H9 (cell line): ENCODE measurements at regions not wholly inside any gene's neighbourhood (a gene's known extent, or its start where the extent isn't known, plus 50 kb on each side); places are given as distances from the start of the nearest gene placed in this dataset.

Source experiments
- DNase-seq: peaks from one replicate; pipeline ENCODE4 v3.0.0-alpha.2; 2017
- H2AFZ ChIP-seq: one replicate; pipeline ENCODE4 v1.6.1; 2013; ENCODE audit warnings: mild to moderate bottlenecking, low read length, control low read depth, moderate library complexity
- H2AK5ac ChIP-seq: 2 replicates; pipeline ENCODE4 v1.6.1; 2013; ENCODE audit warnings: low read length, control low read depth, mixed read lengths; ENCODE audit not compliant: insufficient read length
- H2BK120ac ChIP-seq: one replicate; pipeline ENCODE4 v1.6.1; 2013; ENCODE audit warnings: low read depth, mild to moderate bottlenecking, low read length, control low read depth, inconsistent platforms; ENCODE audit not compliant: poor library complexity, severe bottlenecking
- H2BK12ac ChIP-seq: 2 replicates; pipeline ENCODE4 v1.6.1; 2013; ENCODE audit warnings: low read length, control low read depth, mixed read lengths, low read depth; ENCODE audit not compliant: insufficient read length
- H2BK15ac ChIP-seq: 2 replicates; pipeline ENCODE4 v1.6.1; 2013; ENCODE audit warnings: low read depth, low read length, control low read depth
- H2BK20ac ChIP-seq: one replicate; pipeline ENCODE4 v1.6.1; 2013; ENCODE audit warnings: low read depth, mild to moderate bottlenecking, low read length, control low read depth, inconsistent platforms; ENCODE audit not compliant: poor library complexity, severe bottlenecking
- H2BK5ac ChIP-seq: 2 replicates; pipeline ENCODE4 v1.6.1; 2013; ENCODE audit warnings: low read length, control low read depth, mixed read lengths; ENCODE audit not compliant: insufficient read length
- H3K14ac ChIP-seq: 2 replicates; pipeline ENCODE4 v1.6.1; 2013; ENCODE audit warnings: low read length, control low read depth; ENCODE audit not compliant: insufficient read depth
- H3K18ac ChIP-seq: 2 replicates; pipeline ENCODE4 v1.6.1; 2013; ENCODE audit warnings: low read depth, mild to moderate bottlenecking, mixed read lengths, low read length, control low read depth; ENCODE audit not compliant: insufficient read length
- H3K23ac ChIP-seq: 2 replicates; pipeline ENCODE4 v1.6.1; 2013; ENCODE audit warnings: low read length, control low read depth, mixed read lengths, low read depth; ENCODE audit not compliant: insufficient read length
- H3K23me2 ChIP-seq: 2 replicates; pipeline ENCODE4 v1.6.1; 2013; ENCODE audit warnings: low read depth, mild to moderate bottlenecking, mixed read lengths, low read length, control low read depth; ENCODE audit not compliant: insufficient read length, poor library complexity, severe bottlenecking
- H3K27ac ChIP-seq: 2 replicates; pipeline ENCODE4 v1.5.1; 2013; ENCODE audit warnings: low read length, control low read depth, mixed read lengths, low read depth; ENCODE audit not compliant: insufficient read length
- H3K27me3 ChIP-seq: 2 replicates; pipeline ENCODE4 v1.6.1; 2013; ENCODE audit warnings: low read length, control low read depth, inconsistent platforms; ENCODE audit not compliant: insufficient read depth
- H3K4ac ChIP-seq: 2 replicates; pipeline ENCODE4 v1.6.1; 2013; ENCODE audit warnings: low read depth, mild to moderate bottlenecking, control low read depth, inconsistent platforms, low read length, moderate library complexity
- H3K4me1 ChIP-seq: 2 replicates; pipeline ENCODE4 v1.6.1; 2013; ENCODE audit warnings: low read length, control low read depth, inconsistent platforms; ENCODE audit not compliant: insufficient read depth
- H3K4me2 ChIP-seq: 2 replicates; pipeline ENCODE4 v1.6.1; 2013; ENCODE audit warnings: low read length, control low read depth, mixed read lengths; ENCODE audit not compliant: insufficient read length, insufficient read depth
- H3K56ac ChIP-seq: 2 replicates; pipeline ENCODE4 v1.6.1; 2013; ENCODE audit warnings: low read depth, mild to moderate bottlenecking, mixed read lengths, low read length, control low read depth; ENCODE audit not compliant: insufficient read length
- H3K79me1 ChIP-seq: 2 replicates; pipeline ENCODE4 v1.6.1; 2013; ENCODE audit warnings: low read depth, mild to moderate bottlenecking, moderate library complexity, low read length, control low read depth, inconsistent platforms; ENCODE audit not compliant: insufficient read depth, poor library complexity, severe bottlenecking
- H3K79me2 ChIP-seq: 2 replicates; pipeline ENCODE4 v1.6.1; 2013; ENCODE audit warnings: low read length, control low read depth, inconsistent platforms; ENCODE audit not compliant: insufficient read depth
- H3K9ac ChIP-seq: 2 replicates; pipeline ENCODE4 v1.6.1; 2013; ENCODE audit warnings: low read length, control low read depth, mixed read lengths; ENCODE audit not compliant: insufficient read length; ENCODE audit errors: extremely low read depth
- H3K9me3 ChIP-seq: one replicate; pipeline ENCODE4 v1.6.1; 2013; ENCODE audit warnings: low read depth, low read length, inconsistent platforms; ENCODE audit not compliant: control insufficient read depth
- H3T11ph ChIP-seq: one replicate; pipeline ENCODE4 v1.6.1; 2013; ENCODE audit warnings: mild to moderate bottlenecking, low read length, control low read depth, inconsistent platforms
- H4K20me1 ChIP-seq: one replicate; pipeline ENCODE4 v1.6.1; 2013; ENCODE audit not compliant: control insufficient read depth, insufficient read length, insufficient read depth
- H4K5ac ChIP-seq: 2 replicates; pipeline ENCODE4 v1.6.1; 2013; ENCODE audit warnings: low read depth, mild to moderate bottlenecking, mixed read lengths, low read length, control low read depth; ENCODE audit not compliant: insufficient read length
- H4K8ac ChIP-seq: replicated peaks from 2 replicates; pipeline ENCODE4 v1.6.1; 2013; ENCODE audit warnings: low read length, control low read depth, mixed read lengths, low read depth; ENCODE audit not compliant: insufficient read length
- H4K91ac ChIP-seq: 2 replicates; pipeline ENCODE4 v1.6.1; 2013; ENCODE audit warnings: low read depth, mild to moderate bottlenecking, moderate library complexity, mixed read lengths, low read length, control low read depth; ENCODE audit not compliant: insufficient read length
- H3K27ac Mint-ChIP-seq, 3 experiments: 2 replicates in 2 of 3; 3 replicates in 1 of 3; pipeline ENCODE4 v1.8.0; 2020 to 2021; ENCODE audit warnings: mixed read lengths in 3 of 3, mild to moderate bottlenecking in 1 of 3, moderate library complexity in 1 of 3
- H3K27me3 Mint-ChIP-seq: 2 replicates; pipeline ENCODE4 v1.8.0; 2021; ENCODE audit warnings: low read depth, mild to moderate bottlenecking, moderate library complexity, mixed read lengths
- H3K36me3 Mint-ChIP-seq, 3 experiments: 2 replicates in 2 of 3; 3 replicates in 1 of 3; pipeline ENCODE4 v1.8.0; 2020 to 2021; ENCODE audit warnings: low read depth in 3 of 3, mixed read lengths in 3 of 3; ENCODE audit not compliant: insufficient read depth in 1 of 3
- H3K4me1 Mint-ChIP-seq, 2 experiments: 2 replicates each; pipeline ENCODE4 v1.8.0; 2020; ENCODE audit warnings: mixed read lengths in 2 of 2
- H3K4me3 Mint-ChIP-seq, 2 experiments: 2 replicates in 1 of 2; 3 replicates in 1 of 2; pipeline ENCODE4 v1.8.0; 2020 to 2021; ENCODE audit warnings: mild to moderate bottlenecking in 2 of 2, mixed read lengths in 2 of 2, moderate library complexity in 1 of 2
- H3K9me3 Mint-ChIP-seq, 2 experiments: 2 replicates in 1 of 2; 3 replicates in 1 of 2; pipeline ENCODE4 v1.8.0; 2020; ENCODE audit warnings: mild to moderate bottlenecking in 2 of 2, mixed read lengths in 2 of 2, moderate library complexity in 1 of 2
- CTCF ChIP-seq: fragments of 200-600 bp; sonication (generic); conservative IDR thresholded peaks from 3 replicates; pipeline ENCODE4 v1.8.0; 2021; ENCODE audit warnings: antibody characterized with exemption, mild to moderate bottlenecking
- WGBS: extraction: QIAGEN DNeasy Blood & Tissue Kit; methylation state at CpG from one replicate; pipeline ENCODE4 v1.1.7; 2013; ENCODE audit warnings: missing lambda C conversion rate, low lambda C conversion rate, mixed read lengths; ENCODE audit not compliant: insufficient read length; ENCODE audit errors: extremely low coverage; 5-methylcytosine and 5-hydroxymethylcytosine counted together

DNA sequence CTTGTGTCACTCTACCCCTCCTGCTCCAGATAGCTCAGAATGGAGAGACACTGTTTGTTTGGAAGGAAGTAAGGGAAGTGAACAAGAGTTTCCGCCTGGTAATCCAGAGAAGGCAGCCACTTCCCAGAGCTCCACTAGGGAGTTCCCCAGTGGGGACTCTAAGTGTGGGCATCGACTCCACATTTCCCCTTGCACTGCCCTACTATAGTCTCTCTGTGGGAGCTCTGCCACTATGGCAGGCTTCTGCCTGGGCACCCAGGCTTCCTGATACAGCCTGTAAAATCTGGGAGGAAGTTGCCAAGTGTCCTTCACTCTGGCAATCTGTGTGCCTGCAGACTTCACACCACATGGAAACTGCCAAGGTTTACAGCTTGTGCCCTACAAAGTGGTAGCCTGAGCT lies 245.8 kb upstream of the DMD start:
- Mint-ChIP-seq H3K36me3 (no peaks in the 10 kb centered on the region), H3K27ac (no peak overlapping the region), H3K4me1 (peaks cover 3 to 9% of the 10 kb centered on the region in 2 experiments; a peak in 2 of 4 replicates), H3K27me3 (no peaks in the 10 kb centered on the region), H3K9me3 (peaks cover 9 to 55% of the 10 kb centered on the region in 2 experiments; a peak in 4 of 5 replicates), H3K4me3 (no peak overlapping the region)
- H3K23me2 ChIP-seq = no peaks in the 10 kb centered on the region
- no peak overlapping the region for H2BK12ac ChIP-seq
- H3K79me1 ChIP-seq = no peaks in the 10 kb centered on the region
- no peak overlapping the region for H3K27ac ChIP-seq
- no peak overlapping the region for H3T11ph ChIP-seq
- no peak overlapping the region for H4K8ac ChIP-seq
- H4K20me1 ChIP-seq = no peaks in the 10 kb centered on the region
- H3K23ac ChIP-seq = no peak overlapping the region
- no peak overlapping the region for H4K91ac ChIP-seq
- no peak overlapping the region for H3K9ac ChIP-seq
- peak overlapping the region; percentile 19; the same call in 1 of the 2 replicates for H3K14ac ChIP-seq
- WGBS = no CpG with 5 or more reads among the region's 2 CpGs
- H3K4me2 ChIP-seq = no peak overlapping the region
- H3K18ac ChIP-seq = no peak overlapping the region
- H4K5ac ChIP-seq = no peak overlapping the region
- no peak overlapping the region for H3K4ac ChIP-seq
- H3K27me3 ChIP-seq = no peaks in the 10 kb centered on the region
- no peak overlapping the region for H3K56ac ChIP-seq
- no peak overlapping the region for H2AK5ac ChIP-seq
- H2BK20ac ChIP-seq = no peak overlapping the region
- TF ChIP-seq CTCF = no peak
- H2BK120ac ChIP-seq = no peak overlapping the region
- no peak overlapping the region for H2BK5ac ChIP-seq
- no peak overlapping the region for H2AFZ ChIP-seq
- no peak overlapping the region for H2BK15ac ChIP-seq
- no peaks in the 10 kb centered on the region for H3K79me2 ChIP-seq
- no peak for DNase-seq
- H3K4me1 ChIP-seq = no peaks in the 10 kb centered on the region
- H3K9me3 ChIP-seq = no peaks in the 10 kb centered on the region
